Myocyte (in vitro differentiated cells): ENCODE measurements at regions not wholly inside any gene's neighbourhood (a gene's known extent, or its start where the extent isn't known, plus 50 kb on each side); places are given as distances from the start of the nearest gene placed in this dataset.
"Not testable (repeated sequence)": the region's sequence is repeated elsewhere in the genome, so short reads cannot be mapped to it uniquely, and the experiment has no call there.

Experiments
- DNase-seq: peaks from one replicate; pipeline ENCODE4 v3.0.0-alpha.2; 2012; ENCODE audit warnings: low read depth

GRCh38 chr18:10336749-10337350 is 117.6 kb upstream of the APCDD1 start:
- DNase-seq = no peak

- no peak for DNase-seq
Measured at GRCh38 chr18:10340821-10341220, 113.6 kb upstream of the APCDD1 start.

GRCh38 chr18:10343778-10344177 is 110.7 kb upstream of the APCDD1 start:
- no peak for DNase-seq

GRCh38 chr18:10346749-10347415 is 107.6 kb upstream of the APCDD1 start:
- DNase-seq = no peak

- no peak for DNase-seq
Measured at GRCh38 chr18:10349561-10349960, 104.9 kb upstream of the APCDD1 start.

GRCh38 chr18:10350661-10351060 is 103.8 kb upstream of the APCDD1 start:
- DNase-seq = no peak

- no peak for DNase-seq
Measured at GRCh38 chr18:10351219-10351818, 103.1 kb upstream of the APCDD1 start.

GRCh38 chr18:10351858-10352257 is 102.6 kb upstream of the APCDD1 start:
- no peak for DNase-seq

- DNase-seq = no peak
Measured at GRCh38 chr18:10352671-10353070, 101.8 kb upstream of the APCDD1 start.

GRCh38 chr18:10353791-10354190 is 100.6 kb upstream of the APCDD1 start:
- DNase-seq = peak; percentile 80

GRCh38 chr18:10354241-10354811 is 100.1 kb upstream of the APCDD1 start:
- no peak for DNase-seq

GRCh38 chr18:10354890-10355289 is 99.5 kb upstream of the APCDD1 start:
- no peak for DNase-seq

- not testable (repeated sequence) for DNase-seq
Measured at GRCh38 chr18:10356999-10357398, 97.4 kb upstream of the APCDD1 start.

- DNase-seq = no peak
Measured at GRCh38 chr18:10361660-10362059, 92.8 kb upstream of the APCDD1 start.

GRCh38 chr18:10365021-10365500 is 89.4 kb upstream of the APCDD1 start:
- no peak for DNase-seq

GRCh38 chr18:10365901-10366300 is 88.5 kb upstream of the APCDD1 start:
- DNase-seq = no peak

- no peak for DNase-seq
Measured at GRCh38 chr18:10367836-10368235, 86.6 kb upstream of the APCDD1 start.

- no peak for DNase-seq
Measured at GRCh38 chr18:10368456-10369453, 85.7 kb upstream of the APCDD1 start.

- no peak for DNase-seq
Measured at GRCh38 chr18:10370716-10371115, 83.7 kb upstream of the APCDD1 start.

GRCh38 chr18:10371165-10371564 is 83.3 kb upstream of the APCDD1 start:
- no peak for DNase-seq

GRCh38 chr18:10374195-10374594 is 80.2 kb upstream of the APCDD1 start:
- DNase-seq = no peak
